OCI-LY7 (cell line): ENCODE measurements at regions not wholly inside any gene's neighbourhood (a gene's known extent, or its start where the extent isn't known, plus 50 kb on each side); places are given as distances from the start of the nearest gene placed in this dataset.
"Not testable (repeated sequence)": the region's sequence is repeated elsewhere in the genome, so short reads cannot be mapped to it uniquely, and the experiment has no call there.

ENCODE experiments used
- BruUV-seq: library from RNA; stranded (reverse); fragments of 400-500 nt; replicated peaks from 2 replicates; lab custom pipeline; 2021; lab: Mats Ljungman, UMichigan
- CTCF ChIA-PET: fragments of 300-600 bp; sonication (Branson Sonifier 250); formaldehyde crosslinking; loops from one replicate; lab custom pipeline; 2022; ENCODE audit warnings: antibody characterized with exemption; ENCODE audit not compliant: unreplicated experiment; lab: Charles Lee
- POLR2A ChIA-PET: fragments of 300-600 bp; sonication (Branson Sonifier 250); formaldehyde crosslinking; loops from one replicate; lab custom pipeline; 2022; ENCODE audit warnings: antibody characterized with exemption; lab: Charles Lee
- DNase-seq: peaks from one replicate; pipeline ENCODE4 v3.0.0-alpha.2; 2015; ENCODE audit warnings: low spot score
- H2AFZ ChIP-seq: fragments of 200-600 bp; sonication (generic), shearing (Covaris generic); 2 replicates; pipeline ENCODE4 v1.6.1; 2014; ENCODE audit warnings: mild to moderate bottlenecking, antibody characterized with exemption, low read length, moderate library complexity
- H3K27ac ChIP-seq: fragments of 200-600 bp; sonication (generic); 2 replicates; pipeline ENCODE4 v1.5.1; 2014; ENCODE audit warnings: mixed run types, low read depth, mild to moderate bottlenecking, moderate library complexity, low read length, inconsistent platforms; ENCODE audit not compliant: poor library complexity, severe bottlenecking
- H3K36me3 ChIP-seq: fragments of 200-600 bp; sonication (generic); 2 replicates; pipeline ENCODE4 v1.6.1; 2014; ENCODE audit warnings: mild to moderate bottlenecking, antibody characterized with exemption, low read length, moderate library complexity, mixed read lengths; ENCODE audit not compliant: insufficient read depth
- H3K4me1 ChIP-seq: fragments of 200-600 bp; sonication (generic); 2 replicates; pipeline ENCODE4 v1.5.1; 2014; ENCODE audit warnings: mild to moderate bottlenecking, low read length; ENCODE audit not compliant: insufficient read depth, poor library complexity, severe bottlenecking
- H3K4me2 ChIP-seq: fragments of 200-600 bp; sonication (generic); 2 replicates; pipeline ENCODE4 v1.6.1; 2014; ENCODE audit warnings: mild to moderate bottlenecking, low read length
- H3K4me3 ChIP-seq: fragments of 200-600 bp; sonication (generic); 2 replicates; pipeline ENCODE4 v1.5.1; 2014; ENCODE audit warnings: mild to moderate bottlenecking, low read depth, low read length; ENCODE audit not compliant: poor library complexity, severe bottlenecking
- H3K79me2 ChIP-seq: fragments of 200-600 bp; sonication (generic); 2 replicates; pipeline ENCODE4 v1.6.1; 2016; ENCODE audit warnings: low read depth, mild to moderate bottlenecking, low read length, moderate library complexity, mixed read lengths; ENCODE audit not compliant: insufficient read depth
- H3K9me2 ChIP-seq: fragments of 200-600 bp; sonication (generic); 2 replicates; pipeline ENCODE4 v1.6.1; 2016; ENCODE audit warnings: mild to moderate bottlenecking, low read length, mixed read lengths; ENCODE audit not compliant: insufficient read depth
- H3K9me3 ChIP-seq: fragments of 200-600 bp; sonication (generic); 2 replicates; pipeline ENCODE4 v1.6.1; 2014; ENCODE audit warnings: mild to moderate bottlenecking, mixed run types, low read length, mixed read lengths
- H4K20me1 ChIP-seq: fragments of 200-600 bp; sonication (generic); 2 replicates; pipeline ENCODE4 v1.6.1; 2014; ENCODE audit warnings: mild to moderate bottlenecking, antibody characterized with exemption, low read length, moderate library complexity, mixed read lengths; ENCODE audit not compliant: insufficient read depth
- intact Hi-C: fragments of 100-400 bp; cut with micrococcal nuclease; formaldehyde crosslinking; loops from one replicate; pipeline ENCODE4 v1.10.0; 2022; ENCODE audit not compliant: unreplicated experiment

GRCh38 chr21:6545288-6545687 lies 3976.1 kb upstream of the TPTE start:
- H3K9me2 ChIP-seq, BruUV-seq, intact Hi-C loops, H3K27ac ChIP-seq, H3K9me3 ChIP-seq, POLR2A ChIA-PET, H3K4me1 ChIP-seq, H3K4me2 ChIP-seq, DNase-seq, H4K20me1 ChIP-seq, H3K79me2 ChIP-seq, H2AFZ ChIP-seq, H3K36me3 ChIP-seq, H3K4me3 ChIP-seq, CTCF ChIA-PET: not testable (repeated sequence)

- H3K9me3 ChIP-seq, H3K27ac ChIP-seq, H3K4me1 ChIP-seq, POLR2A ChIA-PET, H4K20me1 ChIP-seq, H3K36me3 ChIP-seq, BruUV-seq, H3K9me2 ChIP-seq, CTCF ChIA-PET, H2AFZ ChIP-seq, intact Hi-C loops, H3K4me2 ChIP-seq, DNase-seq, H3K79me2 ChIP-seq, H3K4me3 ChIP-seq: not testable (repeated sequence)
These were observed 3970.3 kb upstream of the TPTE start for GRCh38 chr21:6551045-6551444.

GRCh38 chr21:6553505-6554376 lies 3967.6 kb upstream of the TPTE start:
- intact Hi-C loops, BruUV-seq, POLR2A ChIA-PET, H2AFZ ChIP-seq, DNase-seq, H3K9me3 ChIP-seq, H4K20me1 ChIP-seq, H3K79me2 ChIP-seq, H3K9me2 ChIP-seq, H3K4me3 ChIP-seq, CTCF ChIA-PET, H3K36me3 ChIP-seq, H3K4me1 ChIP-seq, H3K27ac ChIP-seq, H3K4me2 ChIP-seq: not testable (repeated sequence)

GRCh38 chr21:6554377-6554864 lies 3967.0 kb upstream of the TPTE start:
- H3K27ac ChIP-seq, intact Hi-C loops, H3K9me2 ChIP-seq, H3K4me1 ChIP-seq, BruUV-seq, H2AFZ ChIP-seq, H3K9me3 ChIP-seq, H3K79me2 ChIP-seq, H3K4me3 ChIP-seq, POLR2A ChIA-PET, H3K4me2 ChIP-seq, DNase-seq, CTCF ChIA-PET, H4K20me1 ChIP-seq, H3K36me3 ChIP-seq: not testable (repeated sequence)

GRCh38 chr21:6556516-6556915 lies 3964.9 kb upstream of the TPTE start:
- H3K79me2 ChIP-seq, POLR2A ChIA-PET, DNase-seq, H4K20me1 ChIP-seq, H3K9me2 ChIP-seq, H2AFZ ChIP-seq, H3K36me3 ChIP-seq, intact Hi-C loops, BruUV-seq, H3K27ac ChIP-seq, H3K9me3 ChIP-seq, H3K4me2 ChIP-seq, H3K4me1 ChIP-seq, CTCF ChIA-PET, H3K4me3 ChIP-seq: not testable (repeated sequence)

GRCh38 chr21:6557415-6557814 lies 3964.0 kb upstream of the TPTE start:
- intact Hi-C loops, CTCF ChIA-PET, BruUV-seq: not testable (repeated sequence)

More at GRCh38 chr21:6557415-6557814, 3964.0 kb upstream of the TPTE start:
- H4K20me1 ChIP-seq, H3K79me2 ChIP-seq, H3K36me3 ChIP-seq, H3K27ac ChIP-seq, H3K4me1 ChIP-seq, H3K9me3 ChIP-seq, H2AFZ ChIP-seq, DNase-seq, H3K9me2 ChIP-seq, H3K4me3 ChIP-seq, POLR2A ChIA-PET, H3K4me2 ChIP-seq: not testable (repeated sequence)
